T-helper 1 cell treated with Interleukin-12 subunit alpha and Interleukin-12 subunit beta and Interleukin-4 antibody, amounts not matched to agents 30 ng/mL and 1 ng/mL, for 36 hours (primary cell): ENCODE measurements at regions not wholly inside any gene's neighbourhood (a gene's known extent, or its start where the extent isn't known, plus 50 kb on each side); places are given as distances from the start of the nearest gene placed in this dataset.

ENCODE experiments used
- intact Hi-C: fragments of 100-400 bp; cut with micrococcal nuclease; formaldehyde crosslinking; loops from one replicate; pipeline ENCODE4 v1.15.1; 2024

- intact Hi-C loops: no loop called here
These were observed 397.2 kb downstream of the OMA1 start for GRCh38 chr1:58149271-58149812.

GRCh38 chr1:58144698-58145270 lies 401.7 kb downstream of the OMA1 start:
- intact Hi-C loops: no loop called here

- intact Hi-C loops: no loop called here
These were observed 402.4 kb downstream of the OMA1 start for GRCh38 chr1:58143972-58144697.

GRCh38 chr1:58136387-58136786 lies 410.1 kb downstream of the OMA1 start:
- intact Hi-C loops: no loop called here

GRCh38 chr1:58135821-58136321 lies 410.7 kb downstream of the OMA1 start:
- intact Hi-C loops: no loop called here

- intact Hi-C loops: no loop called here
These were observed 413.0 kb downstream of the OMA1 start for GRCh38 chr1:58133562-58133961.

GRCh38 chr1:58123051-58123450 lies 423.5 kb downstream of the OMA1 start:
- intact Hi-C loops: no loop called here

GRCh38 chr1:58119971-58120370 lies 426.6 kb downstream of the OMA1 start:
- intact Hi-C loops: no loop called here

- intact Hi-C loops: no loop called here
These were observed 430.2 kb downstream of the OMA1 start for GRCh38 chr1:58116284-58116683.

- intact Hi-C loops: no loop called here
These were observed 436.8 kb downstream of the OMA1 start for GRCh38 chr1:58109646-58110200.

GRCh38 chr1:58108783-58109182 lies 437.7 kb downstream of the OMA1 start:
- intact Hi-C loops: no loop called here

- intact Hi-C loops: no loop called here
These were observed 438.6 kb downstream of the OMA1 start for GRCh38 chr1:58107943-58108342.

- intact Hi-C loops: no loop called here
These were observed 441.6 kb downstream of the OMA1 start for GRCh38 chr1:58104960-58105359.

GRCh38 chr1:58096714-58097113 lies 449.8 kb downstream of the OMA1 start:
- intact Hi-C loops: no loop called here

GRCh38 chr1:58095183-58095582 lies 451.3 kb downstream of the OMA1 start:
- intact Hi-C loops: no loop called here

GRCh38 chr1:58094221-58094620 lies 452.3 kb downstream of the OMA1 start:
- intact Hi-C loops: no loop called here

GRCh38 chr1:58090640-58091039 lies 455.9 kb downstream of the OMA1 start:
- intact Hi-C loops: no loop called here

GRCh38 chr1:58089898-58090534 lies 456.5 kb downstream of the OMA1 start:
- intact Hi-C loops: no loop called here

- intact Hi-C loops: no loop called here
These were observed 462.3 kb downstream of the OMA1 start for GRCh38 chr1:58084266-58084665.

- intact Hi-C loops: no loop called here
These were observed 463.9 kb downstream of the OMA1 start for GRCh38 chr1:58082596-58082995.

- intact Hi-C loops: no loop called here
These were observed 470.3 kb downstream of the OMA1 start for GRCh38 chr1:58076258-58076657.

- intact Hi-C loops: no loop called here
These were observed 471.3 kb downstream of the OMA1 start for GRCh38 chr1:58075188-58075578.
